HAP-1 (cell line): ENCODE measurements at regions not wholly inside any gene's neighbourhood (a gene's known extent, or its start where the extent isn't known, plus 50 kb on each side); places are given as distances from the start of the nearest gene placed in this dataset.
A peak's percentile ranks its signal among the peaks of the same experiment; 100 is the strongest.
"Not testable (repeated sequence)": the region's sequence is repeated elsewhere in the genome, so short reads cannot be mapped to it uniquely, and the experiment has no call there.

Experiments used
- DNase-seq, 2 experiments: peaks; one replicate each; pipeline ENCODE4 v3.0.0-alpha.2; 2016 to 2020; ENCODE audit warnings: low spot score in 2 of 2
- H3K27me3 ChIP-seq: fragments of 250-450 bp; sonication (Bioruptor Pico); 2 replicates; pipeline ENCODE4 v1.5.1; 2020; ENCODE audit warnings: low read depth, mild to moderate bottlenecking, moderate library complexity
- H3K36me3 ChIP-seq: fragments of 250-450 bp; sonication (Bioruptor Pico); replicated peaks from 2 replicates; pipeline ENCODE4 v1.5.1; 2020; ENCODE audit warnings: mild to moderate bottlenecking
- H3K4me1 ChIP-seq: fragments of 250-450 bp; sonication (Bioruptor Pico); 2 replicates; pipeline ENCODE4 v1.5.1; 2020; ENCODE audit warnings: mild to moderate bottlenecking
- H3K4me3 ChIP-seq: fragments of 250-450 bp; sonication (Bioruptor Pico); 2 replicates; pipeline ENCODE4 v1.5.1; 2020; ENCODE audit warnings: mild to moderate bottlenecking, moderate library complexity
- H3K9me3 ChIP-seq: fragments of 250-450 bp; sonication (Bioruptor Pico); 2 replicates; pipeline ENCODE4 v1.5.1; 2020; ENCODE audit warnings: mild to moderate bottlenecking, moderate library complexity
- in situ Hi-C: fragments of 300-500 bp; cut with MboI; formaldehyde crosslinking; loops from 3 replicates; pipeline ENCODE4 v1.14.3; 2020; ENCODE audit warnings: low sequenced_read_pairs, inconsistent platforms, mixed read lengths

DNA sequence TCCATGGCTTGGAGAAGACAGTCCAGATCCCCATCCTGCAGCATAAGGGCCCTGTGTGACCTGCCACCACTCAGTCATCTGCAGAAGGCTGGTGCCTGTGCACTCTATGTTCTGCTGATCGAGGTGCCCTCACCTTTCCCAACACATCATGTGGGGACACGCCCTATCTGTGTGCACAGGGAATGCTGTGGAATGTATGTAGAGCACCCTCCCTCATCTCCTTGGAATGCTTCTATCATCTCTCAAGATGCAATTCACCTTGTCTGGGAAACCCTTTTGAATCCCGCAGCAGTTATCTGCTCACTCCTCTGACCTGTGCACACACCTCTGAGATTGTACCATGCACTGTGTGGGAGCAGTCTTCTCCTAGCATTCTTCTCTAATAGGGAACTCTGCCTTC, 207.2 kb upstream of the SSTR4 start:
- in situ Hi-C loops: no loop called here
- Histone ChIP-seq H3K4me1 (no peaks in the 10 kb centered on the region), H3K9me3 (no peaks in the 10 kb centered on the region), H3K36me3 (no peaks in the 10 kb centered on the region), H3K27me3 (no peaks in the 10 kb centered on the region), H3K4me3 (no peak overlapping the region)
- DNase-seq: no peak

DNA sequence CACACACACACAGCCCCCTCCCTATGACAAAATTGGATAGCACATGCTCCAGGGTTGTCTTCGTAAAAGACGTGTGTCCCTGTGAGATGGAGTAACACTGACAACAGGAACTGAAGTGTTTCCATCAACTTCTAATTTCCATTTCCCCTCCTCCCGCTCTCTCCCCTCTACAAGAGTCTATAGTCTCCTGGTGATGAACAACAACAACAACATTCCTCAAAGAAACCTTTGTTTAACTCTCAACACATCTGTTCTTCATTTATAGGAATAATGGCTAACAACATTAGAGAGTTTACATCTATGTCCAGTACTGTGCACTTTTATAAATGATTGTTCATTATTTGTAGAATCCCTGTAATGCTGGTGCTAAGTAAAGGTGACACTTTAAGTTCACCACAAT, 205.8 kb upstream of the SSTR4 start:
- H3K9me3 ChIP-seq: no peaks in the 10 kb centered on the region
- no peaks in the 10 kb centered on the region for H3K27me3 ChIP-seq
- H3K4me1 ChIP-seq: no peaks in the 10 kb centered on the region
- no peak overlapping the region for H3K4me3 ChIP-seq
- H3K36me3 ChIP-seq: no peaks in the 10 kb centered on the region
- in situ Hi-C loops: no loop called here
- no peak for DNase-seq

- Histone ChIP-seq H3K27me3 (no peaks in the 10 kb centered on the region), H3K4me3 (no peak overlapping the region), H3K9me3 (no peaks in the 10 kb centered on the region), H3K36me3 (no peaks in the 10 kb centered on the region), H3K4me1 (no peaks in the 10 kb centered on the region)
- DNase-seq: no peak
- in situ Hi-C loops: no loop called here
Observed at GRCh38 chr20:22830138-22830537, 205.0 kb upstream of the SSTR4 start.

GRCh38 chr20:22830715-22831114, 204.4 kb upstream of the SSTR4 start:
- H3K27me3 ChIP-seq, in situ Hi-C loops, DNase-seq, H3K36me3 ChIP-seq, H3K4me1 ChIP-seq, H3K4me3 ChIP-seq, H3K9me3 ChIP-seq: not testable (repeated sequence)

- H3K36me3 ChIP-seq: no peaks in the 10 kb centered on the region
- DNase-seq: no peak
- no peaks in the 10 kb centered on the region for H3K27me3 ChIP-seq
- no peak overlapping the region for H3K4me3 ChIP-seq
- H3K4me1 ChIP-seq: no peaks in the 10 kb centered on the region
- H3K9me3 ChIP-seq: peaks cover 2% of the 10 kb centered on the region; the same call in 1 of the 2 replicates
- in situ Hi-C loops: no loop called here
Observed at GRCh38 chr20:22833851-22834250, 201.3 kb upstream of the SSTR4 start.

DNA sequence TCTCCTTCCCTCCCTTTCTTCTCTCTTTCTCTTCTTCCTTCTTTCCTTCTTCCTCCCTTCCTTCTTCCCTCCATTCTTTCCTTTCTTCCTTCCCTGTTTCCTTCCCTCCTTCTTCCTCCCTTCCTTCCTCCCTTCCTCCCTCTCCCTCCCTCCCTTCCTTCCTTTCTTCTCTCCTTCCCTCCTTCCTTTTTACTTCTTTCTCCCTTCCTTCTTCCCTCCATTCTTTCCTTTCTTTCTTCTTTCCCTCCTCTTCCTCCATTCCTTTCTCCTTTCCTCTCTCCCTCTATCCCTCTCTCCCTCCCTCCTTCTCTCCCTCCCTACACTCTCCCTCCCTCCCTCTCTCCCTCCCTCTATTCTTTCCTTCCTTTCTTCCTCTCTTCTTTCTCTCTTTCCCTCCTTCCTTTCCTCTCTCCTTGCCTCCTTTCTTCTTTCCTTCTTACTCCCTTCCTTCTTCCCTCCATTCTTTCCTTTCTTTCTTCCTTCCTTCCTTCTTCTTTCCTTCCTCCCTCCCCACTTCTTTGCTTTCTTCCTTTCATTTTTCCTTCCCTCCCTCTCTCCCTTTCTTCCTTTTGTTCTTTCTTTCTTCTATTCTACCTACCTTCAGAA, 200.4 kb upstream of the SSTR4 start:
- Histone ChIP-seq H3K4me3 (no peak overlapping the region), H3K36me3 (no peaks in the 10 kb centered on the region), H3K9me3 (peaks cover 2% of the 10 kb centered on the region; the same call in 1 of the 2 replicates), H3K4me1 (no peaks in the 10 kb centered on the region), H3K27me3 (no peaks in the 10 kb centered on the region)
- DNase-seq: no peak
- in situ Hi-C loops: no loop called here

DNA sequence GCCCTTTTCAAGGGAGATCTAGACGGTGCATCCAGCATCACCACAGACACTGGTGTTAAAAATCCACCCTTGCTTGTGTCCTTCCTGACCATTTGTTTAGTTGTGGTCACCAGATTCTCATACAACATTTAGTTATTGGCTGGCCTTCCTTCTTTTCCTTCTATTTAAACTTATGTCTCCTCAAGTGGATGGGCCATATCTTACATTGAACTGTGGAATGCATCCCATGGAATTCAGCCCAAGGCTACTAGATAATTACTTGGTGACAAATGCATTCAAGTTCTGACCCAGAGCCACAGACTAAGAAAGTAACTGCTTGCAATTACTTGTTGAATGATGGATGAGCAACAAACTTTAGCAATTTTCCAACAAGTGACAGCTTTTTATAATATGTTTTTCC, 198.9 kb upstream of the SSTR4 start:
- no peak for DNase-seq
- H3K9me3 ChIP-seq: peaks cover 2% of the 10 kb centered on the region; the same call in 1 of the 2 replicates
- no peak overlapping the region for H3K4me3 ChIP-seq
- no peaks in the 10 kb centered on the region for H3K4me1 ChIP-seq
- H3K27me3 ChIP-seq: no peaks in the 10 kb centered on the region
- no peaks in the 10 kb centered on the region for H3K36me3 ChIP-seq
- in situ Hi-C loops: no loop called here

DNA sequence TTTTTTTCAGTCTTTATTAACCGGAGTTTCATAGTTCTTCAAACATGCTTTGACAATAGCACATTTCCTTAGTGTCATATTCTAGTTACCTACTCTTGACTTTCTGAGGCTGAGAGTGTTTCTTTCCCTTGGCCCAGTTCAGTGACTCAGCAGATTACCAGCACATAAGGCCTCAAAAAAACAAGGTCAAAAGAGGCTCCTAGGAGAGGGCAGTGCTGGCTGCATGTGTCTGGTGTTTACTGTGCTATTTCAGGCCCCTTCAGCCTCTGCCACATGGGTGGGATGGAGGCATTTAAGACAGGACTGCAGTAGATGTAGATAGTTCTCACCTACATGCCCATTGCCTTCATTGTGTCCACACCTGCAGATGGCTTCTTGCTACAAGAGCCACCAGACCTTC, 198.2 kb upstream of the SSTR4 start:
- in situ Hi-C loops: no loop called here
- Histone ChIP-seq H3K27me3 (no peaks in the 10 kb centered on the region), H3K4me3 (no peak overlapping the region), H3K9me3 (peaks cover 2% of the 10 kb centered on the region; the same call in 1 of the 2 replicates), H3K36me3 (no peaks in the 10 kb centered on the region), H3K4me1 (no peaks in the 10 kb centered on the region)
- DNase-seq: no peak

- DNase-seq: no peak
- Histone ChIP-seq H3K27me3 (no peaks in the 10 kb centered on the region), H3K4me3 (no peak overlapping the region), H3K4me1 (no peaks in the 10 kb centered on the region), H3K9me3 (peaks cover 2% of the 10 kb centered on the region; the same call in 1 of the 2 replicates), H3K36me3 (no peaks in the 10 kb centered on the region)
- in situ Hi-C loops: no loop called here
Observed at GRCh38 chr20:22838001-22838400, 197.1 kb upstream of the SSTR4 start.

GRCh38 chr20:22841846-22842245, 193.3 kb upstream of the SSTR4 start:
- Histone ChIP-seq H3K27me3 (no peaks in the 10 kb centered on the region), H3K4me1 (no peaks in the 10 kb centered on the region), H3K4me3 (no peak overlapping the region), H3K9me3 (no peaks in the 10 kb centered on the region), H3K36me3 (no peaks in the 10 kb centered on the region)
- in situ Hi-C loops: no loop called here
- DNase-seq: no peak

DNA sequence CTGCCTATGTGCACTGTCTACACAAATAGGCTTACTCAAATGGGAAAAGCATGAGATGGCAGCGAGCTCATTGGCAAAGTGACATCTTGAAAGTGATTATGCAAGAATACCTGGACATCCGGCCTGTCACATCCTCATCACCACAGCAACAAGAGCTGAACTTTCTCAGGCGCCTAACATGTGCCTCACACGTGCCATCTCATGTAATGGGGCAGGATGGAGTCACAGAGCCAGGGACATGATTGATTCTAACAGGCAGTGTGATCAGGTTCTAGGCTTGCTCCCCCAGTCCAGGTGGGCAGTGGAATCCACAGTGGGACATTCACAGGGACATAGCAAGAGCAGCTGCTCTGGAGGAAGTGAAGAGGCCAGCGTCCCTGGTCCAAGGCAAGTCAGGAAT, 192.3 kb upstream of the SSTR4 start:
- Histone ChIP-seq H3K9me3 (no peaks in the 10 kb centered on the region), H3K4me1 (no peaks in the 10 kb centered on the region), H3K36me3 (no peaks in the 10 kb centered on the region), H3K27me3 (no peaks in the 10 kb centered on the region), H3K4me3 (no peak overlapping the region)
- DNase-seq: no peak
- in situ Hi-C loops: no loop called here

DNA sequence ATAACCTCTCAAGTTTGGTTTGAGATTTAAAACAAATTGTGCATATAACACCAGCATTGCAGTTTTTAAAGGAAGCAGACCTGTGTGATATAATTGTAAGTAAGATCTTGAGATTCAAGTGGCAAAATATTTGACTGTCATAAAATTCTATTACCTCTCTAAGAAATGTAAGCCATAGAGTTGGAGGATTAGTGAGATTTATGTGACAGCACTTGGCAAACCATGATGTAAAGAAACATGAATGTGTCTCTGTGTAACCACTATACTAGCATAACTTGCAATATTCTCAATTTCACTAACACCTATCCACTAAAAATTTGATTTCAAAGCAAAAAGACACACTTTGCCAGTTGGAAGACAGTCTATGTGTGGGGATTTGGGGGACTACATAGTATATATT, 190.2 kb upstream of the SSTR4 start:
- no peak for DNase-seq
- Histone ChIP-seq H3K4me1 (no peaks in the 10 kb centered on the region), H3K27me3 (no peaks in the 10 kb centered on the region), H3K4me3 (no peak overlapping the region), H3K36me3 (no peaks in the 10 kb centered on the region), H3K9me3 (no peaks in the 10 kb centered on the region)
- in situ Hi-C loops: no loop called here

GRCh38 chr20:22846863-22847262, 188.2 kb upstream of the SSTR4 start:
- Histone ChIP-seq H3K9me3 (no peaks in the 10 kb centered on the region), H3K4me3 (no peak overlapping the region), H3K27me3 (no peaks in the 10 kb centered on the region), H3K4me1 (no peaks in the 10 kb centered on the region), H3K36me3 (no peaks in the 10 kb centered on the region)
- in situ Hi-C loops: no loop called here
- no peak for DNase-seq

DNA sequence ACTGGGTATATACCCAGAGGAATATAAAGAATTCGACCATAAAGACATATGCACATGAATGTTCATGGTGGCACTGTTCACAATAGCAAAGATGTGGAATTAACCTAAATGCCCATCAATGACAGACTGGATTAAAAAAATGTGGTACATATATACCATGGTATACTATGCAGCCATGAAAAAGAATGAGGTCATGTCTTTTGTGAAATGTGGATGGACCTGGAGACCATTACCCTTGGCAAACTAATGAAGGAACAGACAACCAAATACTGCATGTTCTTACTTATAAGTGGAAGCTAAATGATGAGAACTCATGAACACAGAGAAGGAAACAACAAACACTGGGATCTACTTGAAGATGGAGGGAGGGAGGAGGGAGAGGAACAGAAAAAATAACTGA, 186.7 kb upstream of the SSTR4 start:
- H3K36me3 ChIP-seq: no peaks in the 10 kb centered on the region
- in situ Hi-C loops: no loop called here
- no peak overlapping the region for H3K4me3 ChIP-seq
- no peak for DNase-seq
- no peaks in the 10 kb centered on the region for H3K9me3 ChIP-seq
- H3K27me3 ChIP-seq: no peaks in the 10 kb centered on the region
- H3K4me1 ChIP-seq: no peaks in the 10 kb centered on the region

GRCh38 chr20:22851679-22852346, 183.3 kb upstream of the SSTR4 start:
- H3K4me1 ChIP-seq, H3K36me3 ChIP-seq, in situ Hi-C loops, H3K27me3 ChIP-seq, H3K4me3 ChIP-seq, H3K9me3 ChIP-seq: not testable (repeated sequence)
- peak in 1 of 2 experiments; percentile 8 for DNase-seq
